Vagina (tissue), 2 donors: ENCODE measurements at regions not wholly inside any gene's neighbourhood (a gene's known extent, or its start where the extent isn't known, plus 50 kb on each side); places are given as distances from the start of the nearest gene placed in this dataset.

Experiments used
- POLR2A ChIP-seq, 2 donors: fragments of 450-650 bp; IDR thresholded peaks; one replicate each; pipeline ENCODE4 v1.6.1; 2017; ENCODE audit warnings: antibody characterized with exemption in 2 of 2, mild to moderate bottlenecking in 2 of 2, moderate library complexity in 2 of 2
- TF ChIP-seq, protein P1 (sequence below), 3 experiments: fragments of 450-650 bp in 2 of 3; fragments of 200-600 bp in 1 of 3; sonication (generic) in 1 of 3; IDR thresholded peaks; one replicate each; pipeline ENCODE4 v1.5.1; 2017 to 2019; ENCODE audit warnings: antibody characterized with exemption in 3 of 3, mild to moderate bottlenecking in 2 of 3, moderate library complexity in 2 of 3

DNA sequence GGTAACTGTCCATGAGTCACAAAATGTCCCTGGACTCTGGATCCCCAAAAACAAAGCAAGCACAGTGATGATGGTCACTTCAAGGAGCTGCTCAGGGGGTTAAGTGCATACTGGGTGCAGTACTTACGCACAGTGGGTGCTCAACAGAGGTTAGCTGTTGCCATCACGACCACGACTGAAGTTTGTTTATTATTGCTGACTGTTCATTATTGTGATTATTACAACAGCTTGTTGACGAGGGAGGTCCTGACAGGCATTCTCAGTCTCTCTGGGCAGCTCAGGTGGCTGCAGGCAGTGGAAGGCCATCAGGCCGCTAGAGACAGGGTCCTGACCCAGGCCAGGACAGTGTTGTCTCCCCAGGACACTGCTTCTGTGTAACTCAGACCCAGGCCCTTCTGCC is 418.8 kb downstream of the SHANK2 start:
- no peak for TF ChIP-seq POLR2A (IDR thresholded peaks at IDR 0.05)
- TF ChIP-seq, protein P1, sequence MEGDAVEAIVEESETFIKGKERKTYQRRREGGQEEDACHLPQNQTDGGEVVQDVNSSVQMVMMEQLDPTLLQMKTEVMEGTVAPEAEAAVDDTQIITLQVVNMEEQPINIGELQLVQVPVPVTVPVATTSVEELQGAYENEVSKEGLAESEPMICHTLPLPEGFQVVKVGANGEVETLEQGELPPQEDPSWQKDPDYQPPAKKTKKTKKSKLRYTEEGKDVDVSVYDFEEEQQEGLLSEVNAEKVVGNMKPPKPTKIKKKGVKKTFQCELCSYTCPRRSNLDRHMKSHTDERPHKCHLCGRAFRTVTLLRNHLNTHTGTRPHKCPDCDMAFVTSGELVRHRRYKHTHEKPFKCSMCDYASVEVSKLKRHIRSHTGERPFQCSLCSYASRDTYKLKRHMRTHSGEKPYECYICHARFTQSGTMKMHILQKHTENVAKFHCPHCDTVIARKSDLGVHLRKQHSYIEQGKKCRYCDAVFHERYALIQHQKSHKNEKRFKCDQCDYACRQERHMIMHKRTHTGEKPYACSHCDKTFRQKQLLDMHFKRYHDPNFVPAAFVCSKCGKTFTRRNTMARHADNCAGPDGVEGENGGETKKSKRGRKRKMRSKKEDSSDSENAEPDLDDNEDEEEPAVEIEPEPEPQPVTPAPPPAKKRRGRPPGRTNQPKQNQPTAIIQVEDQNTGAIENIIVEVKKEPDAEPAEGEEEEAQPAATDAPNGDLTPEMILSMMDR (IDR thresholded peaks at IDR 0.05), result no peak
